ENCODE measurements at regions not wholly inside any gene's neighbourhood (a gene's known extent, or its start where the extent isn't known, plus 50 kb on each side); places are given as distances from the start of the nearest gene placed in this dataset.

DNA sequence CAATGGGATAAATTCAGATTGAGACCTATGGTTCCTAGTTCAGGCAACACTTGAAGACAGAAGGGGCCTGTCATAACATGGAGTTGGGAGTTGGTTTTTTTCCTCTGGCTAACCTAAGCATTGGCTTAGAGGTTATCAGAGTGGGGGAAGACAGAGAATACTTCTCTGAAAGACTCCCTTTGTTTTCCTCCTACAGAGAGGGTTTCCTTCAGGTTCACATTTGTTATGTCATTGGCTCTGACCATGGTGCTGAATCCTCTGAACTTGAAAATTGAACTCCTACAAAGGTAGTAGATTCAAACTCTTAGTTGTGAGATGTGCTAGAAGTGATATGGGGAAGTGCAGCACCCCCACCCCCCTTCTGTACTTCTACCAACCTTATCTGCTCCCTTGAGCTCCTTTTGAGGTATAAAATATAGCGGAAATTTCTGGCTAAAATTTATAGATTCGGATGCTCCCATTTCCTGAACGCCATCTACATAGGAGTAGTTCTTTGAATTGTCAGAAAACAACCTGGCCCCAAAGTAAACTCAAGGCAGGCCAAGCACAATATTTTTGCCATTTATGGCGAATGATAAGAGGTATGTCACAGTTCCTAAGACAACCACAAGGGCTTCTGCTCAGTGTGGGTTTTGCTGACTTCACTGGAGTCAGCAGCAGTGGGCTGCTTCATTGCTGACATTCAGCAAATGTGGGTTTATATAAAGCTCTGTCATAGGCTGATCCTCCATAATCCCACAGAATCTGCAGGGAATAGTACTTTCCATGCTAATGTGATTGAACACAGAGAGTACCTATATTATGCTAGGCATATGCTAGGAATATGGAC is 131.6 kb upstream of the KLF14 start:
- Histone ChIP-seq H3K27ac (ENCODE audit: low read depth, low read length) (no peak overlapping the region), H3K27me3 (ENCODE audit: control insufficient read depth in 5 of 5, insufficient read depth in 4 of 5, low read length in 5 of 5) (no peaks in the 10 kb centered on the region), H3K9me3 (ENCODE audit: control insufficient read depth in 5 of 5, low read length in 5 of 5) (peaks cover 0 to 6% (median 3%) of the 10 kb centered on the region in 5 donors), H3K9ac (ENCODE audit: low read length in 5 of 5) (no peak overlapping the region), H3K36me3 (ENCODE audit: control insufficient read depth in 5 of 5, insufficient read depth in 5 of 5, low read length in 5 of 5) (peaks cover 27 to 59% (median 48%) of the 10 kb centered on the region in 5 donors), H3K4me3 (ENCODE audit: low read depth in 1 of 5, low read length in 5 of 5) (no peak overlapping the region), H3K4me1 (ENCODE audit: control insufficient read depth in 5 of 5, insufficient read depth in 5 of 5, low read length in 5 of 5) (no peaks in the 10 kb centered on the region)

DNA sequence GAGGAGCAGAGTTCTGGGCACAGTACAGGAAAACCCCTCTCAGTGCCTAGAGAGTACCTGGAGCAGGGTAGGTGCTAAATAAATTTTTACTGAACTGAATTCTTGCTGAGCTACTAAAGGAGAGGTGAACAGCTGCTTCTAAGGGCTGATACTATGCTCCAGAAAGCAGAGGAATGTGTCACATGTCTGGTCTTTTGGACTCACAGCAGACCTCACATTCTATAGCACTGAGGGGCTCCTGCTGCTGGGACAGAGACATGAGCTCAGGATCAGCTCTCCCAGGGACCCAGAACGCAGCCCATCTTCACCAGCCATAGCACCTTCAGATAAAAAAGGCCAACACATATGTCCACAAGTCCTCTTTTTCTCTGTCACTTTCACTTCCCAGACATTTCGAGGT is 133.0 kb upstream of the KLF14 start:
- Histone ChIP-seq H3K27me3 (ENCODE audit: control insufficient read depth in 5 of 5, insufficient read depth in 4 of 5, low read length in 5 of 5) (no peaks in the 10 kb centered on the region), H3K27ac (ENCODE audit: low read depth, low read length) (no peak overlapping the region), H3K9ac (ENCODE audit: low read length in 5 of 5) (no peak overlapping the region), H3K4me3 (ENCODE audit: low read depth in 1 of 5, low read length in 5 of 5) (no peak overlapping the region), H3K4me1 (ENCODE audit: control insufficient read depth in 5 of 5, insufficient read depth in 5 of 5, low read length in 5 of 5) (no peaks in the 10 kb centered on the region), H3K9me3 (ENCODE audit: control insufficient read depth in 5 of 5, low read length in 5 of 5) (no peaks in the 10 kb centered on the region), H3K36me3 (ENCODE audit: control insufficient read depth in 5 of 5, insufficient read depth in 5 of 5, low read length in 5 of 5) (peaks cover 29 to 53% (median 45%) of the 10 kb centered on the region in 5 donors)

DNA sequence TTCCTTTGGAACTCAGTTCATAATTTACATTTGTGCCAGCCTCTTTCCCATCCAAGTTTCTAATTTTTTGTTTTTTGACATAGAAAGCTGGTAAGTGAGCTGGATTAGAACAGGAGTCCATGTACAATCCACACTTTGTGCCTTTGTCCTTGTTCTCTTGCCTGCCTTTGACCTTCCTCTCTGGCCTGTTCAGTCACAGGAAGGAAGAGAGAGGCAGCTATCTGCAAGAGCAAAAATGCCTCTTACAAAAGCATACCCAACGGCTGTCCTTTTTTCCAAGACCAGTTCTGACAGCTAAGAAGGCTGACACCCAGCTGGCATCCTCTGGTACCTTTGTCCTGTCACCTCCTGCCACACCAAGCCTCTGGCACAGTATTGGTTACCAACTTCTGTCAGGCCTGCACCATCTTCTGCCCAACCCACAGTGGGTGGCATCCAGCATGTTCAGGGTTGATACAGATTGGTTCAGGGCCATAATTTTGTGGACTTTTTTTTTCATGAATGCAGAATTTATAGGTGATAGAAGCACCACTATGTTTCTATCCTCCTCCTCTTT is 133.7 kb upstream of the KLF14 start:
- Histone ChIP-seq H3K27ac (ENCODE audit: low read depth, low read length) (no peak overlapping the region), H3K4me1 (ENCODE audit: control insufficient read depth in 5 of 5, insufficient read depth in 5 of 5, low read length in 5 of 5) (no peaks in the 10 kb centered on the region), H3K4me3 (ENCODE audit: low read depth in 1 of 5, low read length in 5 of 5) (no peak overlapping the region), H3K9me3 (ENCODE audit: control insufficient read depth in 5 of 5, low read length in 5 of 5) (no peaks in the 10 kb centered on the region), H3K27me3 (ENCODE audit: control insufficient read depth in 5 of 5, insufficient read depth in 4 of 5, low read length in 5 of 5) (no peaks in the 10 kb centered on the region), H3K36me3 (ENCODE audit: control insufficient read depth in 5 of 5, insufficient read depth in 5 of 5, low read length in 5 of 5) (peaks cover 26 to 57% (median 47%) of the 10 kb centered on the region in 5 donors), H3K9ac (ENCODE audit: low read length in 5 of 5) (no peak overlapping the region)

DNA sequence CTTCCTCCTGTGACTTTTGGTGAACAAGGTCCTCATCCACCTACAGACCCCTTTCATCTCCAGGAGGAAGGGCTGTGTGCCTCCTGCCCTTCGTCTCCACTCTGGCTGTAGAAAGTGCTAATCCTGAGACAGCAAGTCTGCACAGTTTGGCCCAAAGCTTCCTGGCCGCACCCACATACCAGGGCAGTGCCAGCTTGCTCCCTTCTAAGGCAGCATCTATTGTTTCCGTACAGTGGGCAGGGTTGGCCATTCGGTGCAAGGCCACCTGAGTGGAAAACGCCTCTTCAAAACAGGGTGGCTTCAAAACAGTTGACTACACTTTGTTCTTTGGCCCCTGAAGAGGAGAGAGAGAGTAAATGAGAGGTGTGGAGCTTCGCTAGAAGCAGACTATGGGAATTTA is 134.1 kb upstream of the KLF14 start:
- H3K4me3 ChIP-seq (ENCODE audit: low read depth in 1 of 5, low read length in 5 of 5), result no peak overlapping the region
- peaks cover 23 to 58% (median 47%) of the 10 kb centered on the region in 5 donors for H3K36me3 ChIP-seq (ENCODE audit: control insufficient read depth in 5 of 5, insufficient read depth in 5 of 5, low read length in 5 of 5)
- no peak overlapping the region for H3K9ac ChIP-seq (ENCODE audit: low read length in 5 of 5)
- H3K27ac ChIP-seq (ENCODE audit: low read depth, low read length), result no peak overlapping the region
- H3K4me1 ChIP-seq (ENCODE audit: control insufficient read depth in 5 of 5, insufficient read depth in 5 of 5, low read length in 5 of 5), result no peaks in the 10 kb centered on the region
- no peaks in the 10 kb centered on the region for H3K27me3 ChIP-seq (ENCODE audit: control insufficient read depth in 5 of 5, insufficient read depth in 4 of 5, low read length in 5 of 5)
- no peaks in the 10 kb centered on the region for H3K9me3 ChIP-seq (ENCODE audit: control insufficient read depth in 5 of 5, low read length in 5 of 5)

DNA sequence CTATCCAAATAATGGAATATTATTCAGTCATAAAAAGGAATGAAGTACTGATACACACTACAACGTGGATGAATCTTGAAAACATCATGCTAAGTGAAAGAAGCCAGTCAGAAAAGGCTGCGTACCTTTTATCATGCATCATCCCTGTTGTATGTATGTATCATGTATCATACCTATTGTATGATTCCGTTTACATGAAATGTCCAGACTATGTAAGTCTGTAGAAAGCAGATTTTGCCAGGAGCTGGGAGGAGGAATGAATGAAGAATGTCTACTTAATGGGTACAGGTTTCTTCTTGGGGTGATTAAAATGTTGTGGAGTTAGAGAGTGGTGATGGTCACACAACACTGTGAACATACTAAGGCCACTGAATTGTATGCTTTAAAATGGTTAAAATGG is 135.9 kb upstream of the KLF14 start:
- Histone ChIP-seq H3K27me3 (ENCODE audit: control insufficient read depth in 5 of 5, insufficient read depth in 4 of 5, low read length in 5 of 5) (no peaks in the 10 kb centered on the region), H3K27ac (ENCODE audit: low read depth, low read length) (no peak overlapping the region), H3K36me3 (ENCODE audit: control insufficient read depth in 5 of 5, insufficient read depth in 5 of 5, low read length in 5 of 5) (peaks cover 20 to 71% (median 51%) of the 10 kb centered on the region in 5 donors), H3K4me3 (ENCODE audit: low read depth in 1 of 5, low read length in 5 of 5) (no peak overlapping the region), H3K9me3 (ENCODE audit: control insufficient read depth in 5 of 5, low read length in 5 of 5) (no peaks in the 10 kb centered on the region), H3K4me1 (ENCODE audit: control insufficient read depth in 5 of 5, insufficient read depth in 5 of 5, low read length in 5 of 5) (peaks cover 0 to 4% (median 0%) of the 10 kb centered on the region in 5 donors), H3K9ac (ENCODE audit: low read length in 5 of 5) (no peak overlapping the region)

DNA sequence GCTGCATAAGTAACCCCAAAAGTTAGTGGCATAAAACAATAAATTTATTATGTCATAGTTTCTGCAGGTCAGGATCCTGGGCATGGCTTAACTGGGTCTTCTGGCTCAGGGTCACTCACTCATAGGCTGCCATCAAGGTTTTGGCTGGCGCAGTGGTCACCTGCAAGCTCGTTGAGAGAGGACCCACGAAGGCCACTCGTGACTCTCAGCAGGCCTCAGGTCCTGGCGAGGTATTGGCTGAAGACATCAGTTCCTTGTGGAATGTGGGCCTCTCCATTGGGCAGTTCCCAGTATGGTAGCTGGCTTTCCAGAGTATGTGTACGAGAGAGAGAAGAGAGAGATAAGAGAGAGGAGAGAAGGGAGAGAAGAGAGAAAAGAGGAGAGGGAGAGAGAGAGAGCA is 138.3 kb upstream of the KLF14 start:
- Histone ChIP-seq H3K36me3 (ENCODE audit: control insufficient read depth in 5 of 5, insufficient read depth in 5 of 5, low read length in 5 of 5) (peaks cover 15 to 61% (median 40%) of the 10 kb centered on the region in 5 donors), H3K9ac (ENCODE audit: low read length in 5 of 5) (no peak overlapping the region), H3K4me3 (ENCODE audit: low read depth in 1 of 5, low read length in 5 of 5) (no peak overlapping the region), H3K9me3 (ENCODE audit: control insufficient read depth in 5 of 5, low read length in 5 of 5) (no peaks in the 10 kb centered on the region), H3K27me3 (ENCODE audit: control insufficient read depth in 5 of 5, insufficient read depth in 4 of 5, low read length in 5 of 5) (no peaks in the 10 kb centered on the region), H3K4me1 (ENCODE audit: control insufficient read depth in 5 of 5, insufficient read depth in 5 of 5, low read length in 5 of 5) (peaks cover 0 to 7% (median 0%) of the 10 kb centered on the region in 5 donors), H3K27ac (ENCODE audit: low read depth, low read length) (no peak overlapping the region)

DNA sequence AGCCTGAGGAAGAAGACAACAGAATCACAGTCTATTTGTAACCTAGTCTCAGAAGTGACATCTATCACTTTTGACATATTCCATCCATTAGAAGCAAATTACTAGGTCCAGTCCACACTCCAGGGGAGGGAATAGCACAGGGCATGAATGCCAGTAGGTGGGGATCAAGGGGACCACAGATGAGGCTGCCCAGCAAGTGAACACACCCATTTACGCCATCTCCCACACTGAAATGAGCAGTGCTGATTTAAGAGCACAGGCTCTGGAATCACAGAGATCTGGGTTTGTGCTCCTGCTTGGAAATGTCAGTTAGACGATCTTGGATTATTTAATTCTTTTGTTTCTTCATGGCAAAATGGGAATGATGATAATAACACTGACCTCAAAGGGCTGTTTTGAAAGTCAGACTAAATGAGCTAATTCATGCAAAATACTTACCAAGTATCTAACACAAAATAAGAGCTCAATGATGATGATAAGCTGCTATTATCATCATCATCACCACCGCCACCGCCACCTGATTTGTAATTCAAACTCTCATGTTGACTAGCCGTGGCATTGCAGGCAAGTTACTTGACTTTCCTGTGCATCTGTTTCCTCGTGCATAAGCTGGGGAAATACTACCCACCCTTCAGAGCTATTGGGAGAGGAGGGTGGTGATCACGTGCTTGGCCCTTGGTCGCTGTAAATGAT is 138.9 kb upstream of the KLF14 start:
- Histone ChIP-seq H3K27ac (ENCODE audit: low read depth, low read length) (no peak overlapping the region), H3K36me3 (ENCODE audit: control insufficient read depth in 5 of 5, insufficient read depth in 5 of 5, low read length in 5 of 5) (peaks cover 17 to 61% (median 40%) of the 10 kb centered on the region in 5 donors), H3K4me3 (ENCODE audit: low read depth in 1 of 5, low read length in 5 of 5) (no peak overlapping the region), H3K4me1 (ENCODE audit: control insufficient read depth in 5 of 5, insufficient read depth in 5 of 5, low read length in 5 of 5) (peaks cover 0 to 7% (median 0%) of the 10 kb centered on the region in 5 donors), H3K9me3 (ENCODE audit: control insufficient read depth in 5 of 5, low read length in 5 of 5) (no peaks in the 10 kb centered on the region), H3K27me3 (ENCODE audit: control insufficient read depth in 5 of 5, insufficient read depth in 4 of 5, low read length in 5 of 5) (no peaks in the 10 kb centered on the region), H3K9ac (ENCODE audit: low read length in 5 of 5) (no peak overlapping the region)

DNA sequence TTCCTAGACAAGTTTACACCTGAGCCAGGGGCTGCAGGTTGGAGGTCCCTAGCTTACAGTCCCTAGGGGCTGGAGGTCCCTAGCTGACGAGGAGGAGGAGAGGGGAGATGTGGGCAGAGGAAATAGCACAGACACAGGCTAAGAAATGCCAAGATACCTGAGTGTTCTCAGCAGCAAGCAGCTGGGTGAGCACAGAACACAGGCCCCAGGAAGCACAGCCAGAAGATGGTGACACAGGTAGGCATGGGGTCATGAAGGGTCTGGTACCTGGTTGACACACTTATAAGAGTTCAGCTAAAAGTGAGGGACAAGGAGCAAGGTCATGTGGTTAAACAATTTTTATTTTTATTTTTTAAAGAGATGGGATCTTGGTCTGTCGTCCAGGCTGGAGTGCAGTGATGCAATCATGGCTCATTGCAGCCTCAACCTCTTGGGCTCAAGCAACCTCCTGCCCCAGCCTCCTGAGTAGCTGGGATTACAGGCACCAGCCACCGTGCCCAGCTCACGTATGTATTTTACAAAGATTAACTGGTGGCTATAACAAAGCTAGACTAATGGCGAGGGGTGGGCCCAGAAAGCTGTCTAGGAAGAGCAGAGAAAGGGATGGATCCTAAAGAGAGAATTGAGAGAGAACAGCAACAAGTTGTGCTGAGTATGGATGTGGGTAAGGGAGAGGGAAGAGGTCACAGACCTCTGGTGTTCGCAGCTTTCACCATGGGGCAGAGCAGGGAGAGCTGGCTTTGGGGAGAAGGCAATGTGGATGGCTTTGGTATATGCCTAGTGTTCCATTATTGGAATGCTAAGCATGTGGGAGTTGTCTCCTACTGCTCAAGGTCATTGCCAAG is 140.3 kb upstream of the KLF14 start:
- H3K4me1 ChIP-seq (ENCODE audit: control insufficient read depth in 5 of 5, insufficient read depth in 5 of 5, low read length in 5 of 5), result peaks cover 0 to 7% (median 0%) of the 10 kb centered on the region in 5 donors
- H3K4me3 ChIP-seq (ENCODE audit: low read depth in 1 of 5, low read length in 5 of 5), result no peak overlapping the region
- H3K27me3 ChIP-seq (ENCODE audit: control insufficient read depth in 5 of 5, insufficient read depth in 4 of 5, low read length in 5 of 5), result no peaks in the 10 kb centered on the region
- no peaks in the 10 kb centered on the region for H3K9me3 ChIP-seq (ENCODE audit: control insufficient read depth in 5 of 5, low read length in 5 of 5)
- H3K9ac ChIP-seq (ENCODE audit: low read length in 5 of 5), result no peak overlapping the region
- no peak overlapping the region for H3K27ac ChIP-seq (ENCODE audit: low read depth, low read length)
- H3K36me3 ChIP-seq (ENCODE audit: control insufficient read depth in 5 of 5, insufficient read depth in 5 of 5, low read length in 5 of 5), result peaks cover 31 to 66% (median 45%) of the 10 kb centered on the region in 5 donors

DNA sequence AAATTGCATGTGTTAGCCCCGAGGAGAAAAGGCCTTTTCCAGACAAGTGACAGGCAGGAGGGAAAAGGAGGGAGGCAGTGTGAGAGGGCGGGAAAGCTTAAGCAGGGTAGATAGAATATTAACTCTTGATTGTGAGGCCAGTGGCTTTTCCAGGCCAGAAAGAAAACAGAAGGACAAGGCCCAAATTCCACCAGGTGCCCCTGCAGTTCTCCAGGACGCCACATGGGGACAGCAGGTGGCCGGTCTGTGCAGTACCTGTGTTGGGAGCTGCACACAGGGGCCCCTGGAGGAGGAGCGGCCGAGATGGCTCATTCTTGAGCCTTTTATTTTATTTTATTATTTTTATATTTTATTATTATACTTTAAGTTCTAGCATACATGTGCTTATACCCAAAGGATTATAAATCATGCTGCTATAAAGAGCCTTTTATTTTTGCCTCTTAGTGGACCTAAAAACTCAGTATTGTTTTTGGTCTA is 141.3 kb upstream of the KLF14 start:
- H3K27ac ChIP-seq (ENCODE audit: low read depth, low read length), result no peak overlapping the region
- peaks cover 27 to 60% (median 42%) of the 10 kb centered on the region in 5 donors for H3K36me3 ChIP-seq (ENCODE audit: control insufficient read depth in 5 of 5, insufficient read depth in 5 of 5, low read length in 5 of 5)
- no peaks in the 10 kb centered on the region for H3K27me3 ChIP-seq (ENCODE audit: control insufficient read depth in 5 of 5, insufficient read depth in 4 of 5, low read length in 5 of 5)
- no peak overlapping the region for H3K9ac ChIP-seq (ENCODE audit: low read length in 5 of 5)
- H3K9me3 ChIP-seq (ENCODE audit: control insufficient read depth in 5 of 5, low read length in 5 of 5), result no peaks in the 10 kb centered on the region
- H3K4me3 ChIP-seq (ENCODE audit: low read depth in 1 of 5, low read length in 5 of 5), result no peak overlapping the region
- H3K4me1 ChIP-seq (ENCODE audit: control insufficient read depth in 5 of 5, insufficient read depth in 5 of 5, low read length in 5 of 5), result peaks cover 0 to 7% (median 0%) of the 10 kb centered on the region in 5 donors
